SK-N-SH (cell line): ENCODE measurements at regions not wholly inside any gene's neighbourhood (a gene's known extent, or its start where the extent isn't known, plus 50 kb on each side); places are given as distances from the start of the nearest gene placed in this dataset.

ENCODE experiments used
- CTCF ChIA-PET: fragments of 300-600, 350-600 bp; formaldehyde crosslinking; extraction: SDS; loops from one replicate; lab custom pipeline; 2021; lab: Yijun Ruan, JAX
- POLR2A ChIA-PET: fragments of 350-600 bp; sonication (Branson Sonifier 250); formaldehyde crosslinking; extraction: SDS; loops from one replicate; lab custom pipeline; 2020; ENCODE audit warnings: antibody characterized with exemption, inconsistent platforms; lab: Yijun Ruan, JAX
- DNase-seq: peaks from one replicate; pipeline ENCODE4 v3.0.0; 2012
- H2AFZ ChIP-seq: fragments of 200-600 bp; sonication (generic); 2 replicates; pipeline ENCODE4 v1.8.1; 2016; ENCODE audit warnings: antibody characterized with exemption, mild to moderate bottlenecking, low read depth
- H3F3A ChIP-seq: fragments of 200-600 bp; sonication (generic); replicated peaks from 2 replicates; pipeline ENCODE3; 2016; ENCODE audit warnings: antibody characterized with exemption, mild to moderate bottlenecking; ENCODE audit not compliant: insufficient read depth
- H3K27ac ChIP-seq, 2 experiments: fragments of 200-500 bp in 1 of 2; fragments of 200-600 bp in 1 of 2; sonication (Bioruptor generic) in 1 of 2; sonication (generic), shearing (Covaris generic) in 1 of 2; 2 replicates each; pipeline versions ENCODE4 v1.5.1 to v1.6.1; 2014 to 2016; ENCODE audit warnings: low read depth in 2 of 2, inconsistent platforms in 1 of 2, low read length in 1 of 2, mild to moderate bottlenecking in 1 of 2, mixed read lengths in 1 of 2
- H3K27me3 ChIP-seq: fragments of 200-600 bp; sonication (generic), shearing (Covaris generic); 2 replicates; pipeline ENCODE4 v1.6.1; 2016; ENCODE audit warnings: mixed run types; ENCODE audit not compliant: insufficient read depth
- H3K36me3 ChIP-seq, 2 experiments: fragments of 200-500 bp in 1 of 2; fragments of 200-600 bp in 1 of 2; sonication (Bioruptor generic) in 1 of 2; sonication (generic) in 1 of 2; replicated peaks in 1 of 2; 2 replicates each; pipeline versions ENCODE3 to v1.5.1; 2014 to 2016; ENCODE audit warnings: low read length in 1 of 2, mild to moderate bottlenecking in 1 of 2; ENCODE audit not compliant: insufficient read depth in 2 of 2, control insufficient read depth in 1 of 2
- H3K4me1 ChIP-seq, 2 experiments: fragments of 200-500 bp in 1 of 2; fragments of 200-600 bp in 1 of 2; sonication (Bioruptor generic) in 1 of 2; sonication (generic), shearing (Covaris generic) in 1 of 2; 2 replicates each; pipeline versions ENCODE4 v1.5.1 to v1.6.1; 2014 to 2016; ENCODE audit warnings: low read depth in 1 of 2, low read length in 1 of 2, mixed run types in 1 of 2; ENCODE audit not compliant: insufficient read depth in 2 of 2, control insufficient read depth in 1 of 2
- H3K4me2 ChIP-seq: fragments of 200-600 bp; sonication (generic), shearing (Covaris generic); 2 replicates; pipeline ENCODE4 v1.6.1; 2017; ENCODE audit warnings: mixed run types
- H3K4me3 ChIP-seq, 2 experiments: fragments of 200-500 bp in 1 of 2; fragments of 200-600 bp in 1 of 2; sonication (Bioruptor generic) in 1 of 2; sonication (generic), shearing (Covaris generic) in 1 of 2; 2 replicates each; pipeline versions ENCODE4 v1.5.1 to v1.8.1; 2014 to 2016; ENCODE audit warnings: low read depth in 2 of 2, inconsistent platforms in 1 of 2, low read length in 1 of 2, mild to moderate bottlenecking in 1 of 2, mixed read lengths in 1 of 2, moderate library complexity in 1 of 2
- H3K79me2 ChIP-seq: fragments of 200-600 bp; sonication (generic); 2 replicates; pipeline ENCODE4 v1.8.1; 2017; ENCODE audit warnings: mild to moderate bottlenecking; ENCODE audit not compliant: insufficient read depth
- H3K9ac ChIP-seq: fragments of 200-600 bp; sonication (generic); 2 replicates; pipeline ENCODE4 v1.6.1; 2017; ENCODE audit warnings: mixed run types
- H3K9me2 ChIP-seq: fragments of 200-600 bp; sonication (generic); 2 replicates; pipeline ENCODE4 v1.6.1; 2017; ENCODE audit warnings: mixed run types
- H3K9me3 ChIP-seq: fragments of 200-600 bp; sonication (generic); 2 replicates; pipeline ENCODE4 v1.6.1; 2017; ENCODE audit warnings: mixed run types, mild to moderate bottlenecking, moderate library complexity
- H4K20me1 ChIP-seq: fragments of 200-600 bp; sonication (generic); 2 replicates; pipeline ENCODE4 v1.6.1; 2017; ENCODE audit warnings: mild to moderate bottlenecking, mixed run types; ENCODE audit not compliant: insufficient read depth
- ELF1 ChIP-seq: IDR thresholded peaks from 2 replicates; pipeline ENCODE4 v1.4.0; 2012
- FOSL2 ChIP-seq: IDR thresholded peaks from 2 replicates; pipeline ENCODE4 v1.4.0; 2012; ENCODE audit warnings: low read depth, mild to moderate bottlenecking, moderate library complexity, borderline replicate concordance
- GABPA ChIP-seq: IDR thresholded peaks from 2 replicates; pipeline ENCODE4 v1.4.0; 2012; ENCODE audit warnings: low read depth, mild to moderate bottlenecking
- GATA2 ChIP-seq: sonication (generic); formaldehyde crosslinking; IDR thresholded peaks from 2 replicates; pipeline ENCODE4 v1.5.0; 2020; ENCODE audit warnings: mild to moderate bottlenecking, missing genetic modification reagents
- IRF3 ChIP-seq: fragments of 150-350 bp; IDR thresholded peaks from 2 replicates; pipeline ENCODE4 v1.6.1; 2016; ENCODE audit warnings: mild to moderate bottlenecking, low read depth, low read length
- JUND ChIP-seq: IDR thresholded peaks from 2 replicates; pipeline ENCODE4 v1.4.0; 2012
- MEF2A ChIP-seq: IDR thresholded peaks from 2 replicates; pipeline ENCODE4 v1.4.0; 2012; ENCODE audit warnings: low read depth, borderline replicate concordance
- MXI1 ChIP-seq: IDR thresholded peaks from 2 replicates; pipeline ENCODE4 v1.6.1; 2012; ENCODE audit warnings: mild to moderate bottlenecking, low read depth, low read length, improper control_type of control experiment
- NFIC ChIP-seq: IDR thresholded peaks from 2 replicates; pipeline ENCODE4 v1.4.0; 2012; ENCODE audit warnings: borderline replicate concordance
- POLR2AphosphoS5 ChIP-seq: IDR thresholded peaks from 2 replicates; pipeline ENCODE4 v1.6.1; 2012; ENCODE audit warnings: low read depth, low read length
- RCOR1 ChIP-seq: fragments of 150-350 bp; IDR thresholded peaks from 2 replicates; pipeline ENCODE4 v1.6.1; 2017; ENCODE audit warnings: antibody characterized with exemption, low read length
- REST ChIP-seq: IDR thresholded peaks from 2 replicates; pipeline ENCODE4 v1.6.1; 2012; ENCODE audit warnings: mild to moderate bottlenecking, low read depth, low read length, moderate library complexity
- RFX5 ChIP-seq: IDR thresholded peaks from 2 replicates; pipeline ENCODE4 v1.6.1; 2012; ENCODE audit warnings: mild to moderate bottlenecking, improper control_type of control experiment, low read length
- SIN3A ChIP-seq: IDR thresholded peaks from 2 replicates; pipeline ENCODE4 v1.6.1; 2012; ENCODE audit warnings: low read depth, mild to moderate bottlenecking, low read length, moderate library complexity, borderline replicate concordance
- ZBTB33 ChIP-seq: IDR thresholded peaks from 2 replicates; pipeline ENCODE4 v1.4.0; 2012; ENCODE audit warnings: low read depth, borderline replicate concordance

GRCh38 chr13:90374168-90374567 is 973.3 kb upstream of the MIR17HG start:
- Histone ChIP-seq H3K27me3 (no peaks in the 10 kb centered on the region), H3K9me3 (no peaks in the 10 kb centered on the region), H3K4me1 (no peaks in the 10 kb centered on the region), H3K9me2 (no peaks in the 10 kb centered on the region), H3K9ac (no peak overlapping the region), H2AFZ (no peak overlapping the region), H3F3A (no peaks in the 10 kb centered on the region), H3K4me2 (no peak overlapping the region), H4K20me1 (no peaks in the 10 kb centered on the region), H3K79me2 (no peaks in the 10 kb centered on the region), H3K27ac (no peak overlapping the region), H3K4me3 (no peak overlapping the region), H3K36me3 (no peaks in the 10 kb centered on the region)
- ChIA-PET POLR2A (no interaction called here), CTCF (interaction anchor here (1.4 kb wide), 1 partner anchor 492 kb away, joined by 4 read pairs; no protein-coding TSS in a partner anchor)
- no peak for DNase-seq
- TF ChIP-seq POLR2AphosphoS5 (no peak), GATA2 (CRISPR knock-in tag) (no peak), FOSL2 (no peak), IRF3 (no peak), MEF2A (no peak), RFX5 (no peak), MXI1 (no peak), SIN3A (no peak), RCOR1 (no peak), ELF1 (no peak), JUND (no peak), ZBTB33 (no peak), REST (no peak), GABPA (no peak), NFIC (no peak)
